Activated effector memory CD4-positive, alpha-beta T cell treated with anti-CD3 and anti-CD28 coated beads, Interleukin-2, amount 50 U/mL, for 16 hours (primary cell): ENCODE measurements at regions not wholly inside any gene's neighbourhood (a gene's known extent, or its start where the extent isn't known, plus 50 kb on each side); places are given as distances from the start of the nearest gene placed in this dataset.

ENCODE experiments used
- DNase-seq: peaks from one replicate; pipeline ENCODE4 v3.0.0-alpha.2; 2020

DNA sequence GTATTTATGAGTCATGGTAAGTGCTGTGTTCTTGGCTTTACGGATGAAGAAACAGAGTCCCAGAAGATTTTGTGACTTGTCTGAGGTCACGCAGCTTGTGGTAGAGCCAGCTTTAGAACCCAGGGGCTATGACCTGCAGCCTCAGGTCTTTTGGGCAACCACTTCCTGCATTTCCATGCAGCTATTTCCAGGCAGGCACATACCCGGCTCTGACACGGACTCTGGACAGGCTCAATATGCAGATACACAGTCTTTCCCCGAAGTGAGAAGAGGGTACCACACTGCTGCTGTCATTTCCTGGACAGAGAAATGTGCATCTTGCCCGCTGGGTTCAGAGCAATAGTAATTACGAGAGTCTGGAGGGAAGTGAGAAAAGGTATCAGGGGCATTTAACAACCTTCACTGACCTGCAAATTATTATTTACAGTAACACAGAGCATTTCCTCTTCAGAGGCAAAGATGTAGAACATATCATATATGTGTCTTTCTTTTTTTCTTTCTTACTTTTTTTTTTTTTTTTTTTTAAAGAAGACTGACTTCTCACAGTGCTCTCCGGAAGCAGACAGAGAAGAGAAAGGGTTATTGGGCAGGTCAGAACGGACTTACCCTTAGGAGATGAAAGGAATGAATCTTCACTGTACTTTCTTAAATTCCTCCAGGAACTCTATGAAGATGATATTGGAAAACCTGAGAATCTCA is 185.1 kb downstream of the CLIC5 start:
- DNase-seq = peak; percentile 63

DNA sequence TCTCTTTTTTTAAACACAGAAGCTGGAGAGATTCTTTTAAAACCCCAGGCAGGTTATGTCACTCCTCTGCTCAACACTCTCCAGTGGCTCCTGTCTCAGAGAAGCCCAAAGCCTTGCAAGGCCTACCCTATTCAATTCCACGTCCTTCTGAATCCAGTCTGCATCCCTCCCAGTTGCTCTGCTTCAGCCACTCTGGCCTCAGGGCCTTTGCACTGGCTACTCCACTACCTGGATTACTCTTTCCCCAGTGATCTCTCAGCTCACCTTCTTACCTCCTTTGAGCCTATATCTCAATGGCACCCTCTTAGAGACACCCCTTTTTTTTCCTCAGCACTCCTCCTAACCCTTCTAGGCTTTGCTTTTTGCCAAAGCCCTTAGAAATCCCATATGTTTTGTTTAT is 185.8 kb downstream of the CLIC5 start:
- DNase-seq = no peak

DNA sequence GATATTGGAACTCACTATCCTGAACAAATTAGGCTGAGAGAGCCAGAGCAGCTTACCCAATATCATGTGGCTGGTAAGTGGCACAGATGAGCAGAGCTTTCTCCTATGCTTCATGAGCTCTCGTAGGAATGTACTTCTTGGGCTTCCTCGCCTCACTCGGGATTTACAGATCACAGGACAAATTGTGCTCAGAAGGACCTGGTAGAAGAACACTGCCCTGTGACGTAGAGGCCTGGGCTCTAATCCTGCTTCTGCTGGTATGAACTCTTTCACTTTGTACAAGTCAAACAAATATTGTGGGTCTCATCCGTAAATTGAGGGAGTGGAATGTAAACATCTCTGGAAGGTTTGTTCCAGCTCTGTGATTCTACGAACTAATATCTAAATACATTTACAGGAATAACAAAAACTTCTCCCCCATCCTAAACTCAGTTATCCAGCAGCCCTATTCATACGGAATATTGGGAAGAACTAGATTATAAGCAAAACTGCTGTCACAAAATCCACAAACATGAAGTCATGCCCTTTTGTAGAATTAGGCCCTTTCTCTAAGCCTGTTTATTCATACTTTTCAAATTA is 187.6 kb downstream of the CLIC5 start:
- DNase-seq = no peak

DNA sequence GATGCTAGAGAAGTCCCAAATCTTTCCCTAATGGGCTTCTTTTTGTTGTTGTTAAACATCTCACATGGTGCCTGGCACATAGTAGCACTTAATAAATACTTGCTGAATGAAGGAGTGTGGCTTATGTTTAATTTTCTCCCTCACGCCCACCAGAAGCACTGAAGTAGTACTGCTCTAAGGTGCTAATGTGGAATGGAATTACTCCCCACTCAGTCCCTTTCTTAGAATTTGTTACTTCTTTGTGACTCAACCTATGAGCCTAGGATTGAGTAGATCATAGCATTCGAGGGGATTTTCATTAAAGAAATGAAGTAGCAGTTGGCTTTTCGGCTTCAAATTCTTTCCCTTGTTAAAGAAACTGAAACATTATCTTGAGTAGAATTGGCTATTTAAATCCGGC is 192.8 kb downstream of the CLIC5 start:
- no peak for DNase-seq

DNA sequence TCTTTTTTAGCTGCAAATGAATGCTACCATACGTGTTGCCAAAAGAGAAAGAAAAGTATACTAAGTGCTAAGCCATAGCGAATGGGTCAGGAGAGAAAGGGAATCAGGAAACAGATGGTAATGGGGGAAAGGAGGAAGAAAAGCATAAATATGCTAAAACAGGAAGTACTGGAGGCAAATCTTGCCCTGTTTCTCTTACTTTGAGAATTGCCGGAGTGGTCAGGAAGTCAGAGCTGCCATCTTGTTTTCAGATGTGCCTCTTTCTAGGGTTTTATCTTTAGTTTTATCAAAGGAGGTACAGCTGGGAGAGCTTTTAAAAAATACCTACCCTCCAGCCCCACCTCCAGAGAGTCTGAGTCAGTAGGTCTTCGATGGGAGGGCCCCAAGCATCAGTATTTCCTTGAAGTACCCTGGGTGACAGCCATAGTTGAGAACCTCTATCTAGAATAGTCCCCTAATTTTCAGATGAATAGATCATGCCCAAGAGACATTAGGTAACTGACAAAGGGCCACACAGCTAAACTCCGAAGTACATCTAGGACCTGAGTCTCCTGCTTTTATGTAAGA is 193.3 kb downstream of the CLIC5 start:
- no peak for DNase-seq

DNA sequence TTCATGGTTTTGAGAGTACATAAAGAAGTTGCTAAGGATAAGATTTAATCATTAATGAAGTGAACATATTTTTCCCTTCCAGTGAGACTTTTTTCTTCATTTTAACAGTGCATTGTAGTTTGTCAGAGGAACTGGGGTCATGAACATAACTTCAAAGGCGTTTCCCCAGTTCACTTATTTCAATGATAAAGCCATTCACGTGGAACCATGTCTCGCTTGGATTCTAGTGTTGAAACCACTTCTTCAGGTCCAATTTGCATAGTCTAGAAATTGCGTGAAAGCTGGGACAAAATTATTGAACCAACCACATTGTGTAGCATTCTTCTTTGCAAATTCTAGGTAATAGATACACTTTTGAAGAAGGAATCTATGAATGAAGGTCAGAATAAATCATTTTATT is 197.0 kb downstream of the CLIC5 start:
- DNase-seq = no peak

DNA sequence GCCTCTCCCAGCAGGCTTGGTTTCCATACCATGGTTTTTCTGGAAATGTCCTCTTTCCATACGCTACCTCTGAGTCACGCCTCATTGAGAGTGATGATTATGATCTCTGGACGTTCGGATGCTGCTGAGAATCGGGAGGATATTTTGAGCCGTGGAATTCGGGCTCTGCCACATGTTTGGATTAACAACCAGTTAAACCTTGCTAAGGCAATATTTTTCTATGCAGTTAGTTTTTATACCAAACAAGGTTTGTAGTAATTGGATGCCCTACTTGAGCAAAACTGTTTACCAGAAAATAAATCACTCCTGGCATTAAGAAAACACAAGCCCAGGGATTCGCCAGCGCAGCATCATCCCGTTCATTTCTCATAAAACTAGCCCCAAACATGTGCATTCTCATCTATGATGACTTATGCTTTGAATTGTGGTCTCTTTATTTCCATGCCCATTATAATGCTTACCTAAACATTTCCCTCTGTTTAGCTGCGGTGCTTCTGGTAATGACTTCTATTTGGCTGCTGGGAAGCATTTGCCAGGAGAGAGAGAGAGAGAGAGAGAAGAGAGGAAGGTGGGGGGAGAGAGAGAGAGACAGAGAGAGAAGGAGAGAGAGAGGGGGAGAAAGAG is 198.9 kb downstream of the CLIC5 start:
- DNase-seq = no peak

DNA sequence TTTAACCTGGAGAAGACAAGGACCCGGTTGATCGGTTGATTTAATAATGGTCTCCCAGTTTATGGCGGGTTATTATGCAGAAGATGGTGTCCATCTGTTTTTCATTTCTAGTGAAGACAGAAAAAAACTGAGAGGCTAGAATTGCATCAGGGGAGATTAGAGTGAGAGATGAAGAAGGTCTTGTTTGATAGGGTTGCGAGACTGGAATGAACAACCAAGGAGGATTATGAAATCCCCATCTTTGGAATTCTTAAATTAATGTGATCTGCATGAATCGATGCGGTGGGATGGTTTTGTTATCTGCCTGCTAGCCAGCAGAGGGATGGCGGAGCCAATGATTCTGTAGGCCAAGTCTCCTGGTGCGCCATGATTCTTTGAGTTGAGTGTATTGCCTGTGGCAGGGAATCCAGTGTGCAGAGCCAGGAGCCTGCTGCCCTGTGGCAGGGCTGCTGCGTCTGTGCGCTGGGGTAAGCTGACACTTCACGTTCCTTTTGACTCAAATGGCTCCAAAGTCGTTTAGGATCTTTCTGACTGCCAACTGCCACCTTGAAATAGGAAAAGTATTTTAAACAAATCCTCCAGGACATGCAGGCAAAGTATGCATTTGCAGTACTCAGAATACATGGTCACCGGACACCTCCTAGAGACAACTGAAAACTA is 200.1 kb downstream of the CLIC5 start:
- DNase-seq = no peak

DNA sequence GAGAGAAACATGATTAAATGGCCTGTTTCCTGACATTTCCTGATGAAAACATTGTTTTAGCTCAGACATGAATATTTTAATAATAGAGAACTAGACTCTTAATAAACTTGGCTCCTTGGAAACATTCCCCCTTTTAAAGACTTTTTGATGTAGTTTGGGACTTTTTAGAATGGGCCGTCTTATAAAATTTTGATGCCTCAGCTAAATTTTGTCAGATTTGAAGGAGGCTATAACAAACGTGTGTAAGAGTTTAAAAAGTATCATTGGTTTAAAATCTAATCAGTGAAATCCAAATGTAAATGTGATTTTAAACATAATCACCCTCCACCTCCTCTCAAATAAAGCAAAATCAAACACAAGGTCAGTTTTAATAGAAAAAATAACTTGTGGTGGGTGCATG is 200.9 kb downstream of the CLIC5 start:
- no peak for DNase-seq

DNA sequence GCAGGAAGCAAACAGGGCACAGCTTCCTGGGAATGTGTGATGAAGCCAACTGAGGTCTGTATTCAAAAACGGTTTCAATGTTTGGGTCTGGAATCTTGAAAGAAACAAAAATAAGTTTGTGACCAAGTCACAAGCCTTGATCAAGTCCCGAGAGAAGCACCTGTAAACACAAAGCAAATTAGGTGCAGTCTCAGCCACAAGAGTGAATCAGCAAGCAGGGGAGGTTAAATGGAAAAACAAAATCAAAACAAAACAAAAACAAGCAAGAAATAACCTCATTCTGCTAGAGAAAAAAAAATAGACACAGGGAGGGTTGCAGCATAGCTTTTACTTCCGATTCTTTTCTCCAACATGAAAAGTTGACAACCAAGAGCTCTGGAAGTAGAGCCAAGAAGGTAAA is 201.7 kb downstream of the CLIC5 start:
- no peak for DNase-seq

DNA sequence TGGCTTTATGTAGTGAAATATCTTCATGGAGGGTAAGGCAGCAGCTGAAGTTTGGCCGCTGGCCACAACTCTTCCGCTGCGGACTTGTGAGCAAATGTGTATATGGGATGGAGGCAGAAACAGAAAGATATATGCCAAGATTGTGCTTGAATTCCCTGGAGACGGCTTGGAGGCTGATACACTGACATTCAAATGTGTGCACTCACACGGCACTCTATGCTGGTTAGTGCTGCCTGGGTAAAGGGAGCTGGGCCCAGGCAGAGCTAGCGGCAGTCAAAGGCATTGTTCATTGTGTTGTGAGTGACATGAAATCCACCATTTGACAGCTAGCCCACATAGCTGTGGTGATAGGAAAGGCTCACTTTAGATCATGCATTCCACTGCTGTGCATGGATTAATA is 202.7 kb downstream of the CLIC5 start:
- no peak for DNase-seq

DNA sequence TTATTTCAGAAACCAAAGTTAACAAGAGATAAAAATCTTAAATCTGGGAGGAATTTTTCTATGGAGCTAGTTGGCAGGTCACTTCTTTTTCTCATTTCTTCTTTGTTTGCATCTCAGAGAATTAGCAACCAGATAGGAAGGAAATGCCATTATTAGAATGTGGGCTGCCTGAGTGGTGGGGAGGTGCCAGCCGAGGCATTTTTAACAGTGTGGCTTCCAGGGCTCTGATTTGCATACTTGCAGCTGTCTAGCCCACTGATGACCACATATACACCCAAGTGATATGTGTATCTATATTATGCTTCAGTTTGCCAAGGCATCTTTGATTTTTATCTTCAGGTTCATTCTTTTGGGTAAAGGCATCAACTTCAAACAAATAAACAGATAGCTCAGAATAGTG is 206.7 kb downstream of the CLIC5 start:
- DNase-seq = no peak

DNA sequence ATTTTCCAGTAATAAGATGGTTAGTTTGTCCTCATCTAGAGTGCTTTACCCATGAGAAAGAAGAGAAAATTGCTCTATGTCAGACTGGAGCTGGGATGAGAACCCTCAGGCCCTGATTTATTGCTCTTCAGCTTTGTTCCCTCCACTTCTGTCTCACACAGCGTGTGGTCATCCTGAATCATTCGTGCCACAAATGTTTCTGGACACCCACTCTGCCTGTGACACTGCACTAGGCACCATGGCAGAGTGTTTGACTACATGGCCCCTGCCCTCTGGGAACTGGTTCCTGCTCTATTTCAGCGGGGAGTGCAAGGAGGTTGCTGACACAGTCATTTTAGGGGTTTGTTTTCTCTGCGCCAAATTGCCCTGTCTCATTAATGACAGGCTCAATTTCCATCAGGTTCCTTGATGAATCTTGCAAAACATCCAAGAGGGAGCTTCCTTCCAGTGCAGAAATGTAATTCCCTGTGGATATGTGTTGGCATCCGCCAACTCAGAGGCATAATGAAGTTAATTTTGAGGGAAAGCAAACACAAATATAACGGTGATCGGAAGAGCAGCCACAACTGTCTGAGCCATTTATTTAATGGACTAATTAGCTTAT is 207.5 kb downstream of the CLIC5 start:
- no peak for DNase-seq

DNA sequence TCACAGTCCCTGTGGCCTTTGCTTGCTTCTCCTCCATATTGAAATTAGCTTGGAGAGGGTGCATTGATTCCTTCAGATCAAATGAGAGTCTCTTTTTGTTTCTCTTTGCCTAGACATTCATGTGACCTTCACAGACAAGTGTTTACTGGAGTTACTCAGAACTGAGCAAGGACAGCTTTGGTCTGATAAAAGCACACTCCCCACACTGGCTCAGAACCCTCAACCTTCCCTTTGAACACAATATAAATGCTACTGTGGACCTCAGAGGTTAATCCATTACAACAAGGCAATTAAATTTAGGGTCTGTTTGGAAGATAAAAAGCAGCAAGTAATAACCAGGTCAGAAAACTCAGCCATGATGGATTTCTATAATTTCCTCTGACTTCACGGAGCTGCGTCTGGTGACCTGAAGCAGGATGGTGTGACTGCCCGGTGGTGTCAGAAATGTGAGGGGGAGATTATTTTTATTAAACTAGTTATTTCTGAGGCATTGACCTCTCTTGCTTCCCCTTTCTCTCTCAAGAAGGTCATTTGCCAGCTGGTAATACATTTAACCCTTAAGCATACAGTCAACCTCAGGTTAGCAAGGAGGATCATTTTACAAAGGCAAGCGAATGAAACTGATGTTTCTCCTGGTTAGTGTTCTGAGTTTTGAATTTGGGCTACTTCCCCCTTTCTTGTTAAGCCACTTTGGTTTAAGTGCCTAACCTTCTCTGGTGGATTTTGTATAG is 208.2 kb downstream of the CLIC5 start:
- DNase-seq = no peak

DNA sequence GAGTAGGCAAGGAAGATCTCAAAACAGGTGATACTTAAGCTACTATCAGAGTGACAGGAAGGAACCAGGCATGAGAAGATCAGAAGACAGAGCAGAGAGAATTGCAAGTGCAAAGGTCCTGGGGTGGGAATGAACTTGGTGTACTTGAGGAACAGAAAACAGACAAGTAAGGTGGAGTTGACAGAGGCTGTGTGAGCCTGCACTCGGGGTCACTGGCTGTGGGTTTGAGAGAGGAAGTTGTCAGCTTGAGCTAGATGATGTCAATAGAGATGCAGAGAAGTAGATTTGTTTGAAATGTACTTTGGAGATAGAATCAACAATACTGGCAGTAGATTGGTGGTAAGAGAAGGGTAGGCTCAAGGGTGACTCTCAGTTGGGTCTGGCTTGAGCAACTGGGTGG is 209.5 kb downstream of the CLIC5 start:
- no peak for DNase-seq

DNA sequence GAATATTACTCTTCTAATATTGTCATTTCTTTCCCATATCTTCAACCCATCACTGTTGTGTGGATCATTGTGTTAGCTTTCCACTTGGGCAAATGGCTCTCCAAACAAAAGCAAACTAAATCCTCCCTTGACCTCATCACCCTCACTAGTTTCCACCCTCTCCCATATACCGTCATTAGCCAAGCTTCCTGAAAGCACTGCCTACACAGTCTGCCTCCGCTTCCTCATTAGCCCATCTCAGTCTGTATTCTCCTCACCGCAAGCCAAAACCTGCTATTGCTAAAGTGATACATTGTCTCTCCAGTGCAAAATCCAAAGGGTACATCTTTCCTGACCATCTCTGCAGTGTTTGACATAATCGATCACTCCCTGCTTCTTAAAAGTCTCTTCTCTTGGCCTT is 212.6 kb downstream of the CLIC5 start:
- no peak for DNase-seq

DNA sequence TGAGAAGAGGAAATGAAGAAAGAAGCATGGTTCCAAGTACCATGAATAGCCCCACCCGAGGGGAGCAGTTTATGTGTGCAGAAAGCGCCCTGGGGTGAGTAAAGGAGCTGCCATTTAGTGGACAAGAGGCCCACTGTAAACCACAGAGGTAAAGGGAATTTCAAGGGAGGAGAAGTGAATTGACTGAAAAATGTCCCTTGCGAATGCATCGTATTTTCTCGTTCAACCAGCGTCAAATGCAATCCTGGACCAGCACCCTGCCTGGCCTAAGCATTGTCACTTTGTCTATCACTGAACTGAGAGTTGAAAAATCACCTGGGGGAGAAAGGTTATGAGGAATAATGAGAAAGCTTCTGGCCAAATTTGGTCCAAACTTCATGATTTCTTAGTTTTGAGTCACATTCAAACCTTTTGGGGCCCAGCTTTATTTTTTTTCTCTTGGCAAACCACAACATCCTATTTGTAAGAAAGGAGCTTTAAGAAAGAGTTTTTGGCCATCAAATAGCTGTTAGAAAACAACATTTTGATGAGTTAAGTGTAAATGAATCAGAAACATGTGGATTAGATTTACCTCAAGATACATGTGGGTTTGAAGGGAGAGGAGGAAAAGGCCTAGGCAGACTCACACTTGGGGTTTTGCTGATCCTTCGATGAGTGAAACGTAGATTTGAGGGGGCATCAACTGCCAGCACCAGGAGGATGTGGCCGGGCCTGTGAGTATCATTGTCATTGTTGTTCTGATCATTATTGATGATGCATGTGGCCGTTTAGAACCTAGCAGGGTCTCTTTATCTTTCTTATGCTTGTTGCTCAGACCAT is 214.0 kb downstream of the CLIC5 start:
- DNase-seq = peak; percentile 66

DNA sequence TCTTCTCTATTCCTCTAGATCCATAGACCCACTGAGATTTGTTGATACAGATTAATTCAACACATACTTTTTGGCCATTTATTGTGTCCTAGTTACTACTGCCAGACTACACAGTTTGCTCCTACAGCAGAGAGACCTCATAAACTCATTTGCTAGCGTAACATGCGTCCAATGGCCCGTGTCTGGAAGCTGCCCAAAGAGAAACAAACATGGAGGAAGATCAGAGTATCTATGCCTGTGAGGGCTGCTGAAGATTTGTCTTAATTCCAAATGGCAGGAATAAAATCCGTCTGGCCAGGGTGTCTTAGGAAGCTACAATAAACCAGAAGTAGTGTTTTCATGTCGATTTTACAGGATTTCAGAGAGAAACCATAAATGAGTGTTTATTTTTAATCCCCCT is 214.7 kb downstream of the CLIC5 start:
- no peak for DNase-seq

DNA sequence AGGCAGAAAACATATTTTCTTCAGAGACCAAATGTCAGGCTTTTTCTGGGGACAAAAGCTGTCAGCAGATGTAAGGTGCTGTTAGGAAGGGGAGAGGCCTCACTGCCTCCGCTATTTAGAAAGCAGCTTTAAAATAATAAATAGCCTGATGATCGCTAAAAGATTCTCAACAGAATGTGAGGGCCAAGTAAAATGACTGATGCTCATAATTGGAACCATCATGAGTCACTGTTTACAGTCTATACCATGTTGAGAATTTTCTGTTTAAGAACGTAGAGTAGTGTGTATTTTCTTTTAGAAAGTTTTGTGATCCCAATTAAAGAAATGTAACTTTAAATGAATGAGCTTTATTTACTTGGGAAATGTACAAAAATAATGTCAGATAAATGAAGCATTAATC is 220.0 kb downstream of the CLIC5 start:
- no peak for DNase-seq

DNA sequence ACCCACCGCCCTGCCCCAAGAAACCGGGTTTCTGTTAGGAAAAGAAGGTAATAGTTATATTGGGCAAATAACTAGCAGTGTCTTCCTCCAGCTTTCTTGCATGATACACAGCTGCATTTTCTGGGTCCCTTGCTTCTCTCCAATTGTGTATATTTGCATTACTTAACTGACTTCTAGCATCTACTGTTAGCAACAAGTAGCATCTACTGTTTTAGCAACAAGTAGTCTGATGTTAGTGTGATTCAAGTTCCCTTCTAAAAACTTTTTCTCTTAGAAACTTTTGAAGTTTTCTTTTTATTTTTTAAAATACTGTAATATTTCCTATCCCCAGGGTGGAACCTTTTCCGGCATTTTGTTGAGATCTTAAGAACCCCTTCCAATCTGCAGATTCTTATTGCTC is 221.2 kb downstream of the CLIC5 start:
- DNase-seq = no peak
